Body of pancreas (tissue), 4 donors: ENCODE measurements at regions not wholly inside any gene's neighbourhood (a gene's known extent, or its start where the extent isn't known, plus 50 kb on each side); places are given as distances from the start of the nearest gene placed in this dataset.

ENCODE experiments used
- POLR2A ChIP-seq, 3 donors: fragments of 450-650 bp; IDR thresholded peaks; one replicate each; pipeline ENCODE4 v1.6.1; 2016; ENCODE audit warnings: antibody characterized with exemption in 3 of 3, mild to moderate bottlenecking in 2 of 3
- TF ChIP-seq, protein P1 (sequence below), 7 experiments: fragments of 450-650 bp in 4 of 7; fragments of 200-600 bp in 3 of 7; sonication (generic) in 3 of 7; IDR thresholded peaks; one replicate each; pipeline ENCODE4 v1.5.1; 2016 to 2019; ENCODE audit warnings: antibody characterized with exemption in 7 of 7

DNA sequence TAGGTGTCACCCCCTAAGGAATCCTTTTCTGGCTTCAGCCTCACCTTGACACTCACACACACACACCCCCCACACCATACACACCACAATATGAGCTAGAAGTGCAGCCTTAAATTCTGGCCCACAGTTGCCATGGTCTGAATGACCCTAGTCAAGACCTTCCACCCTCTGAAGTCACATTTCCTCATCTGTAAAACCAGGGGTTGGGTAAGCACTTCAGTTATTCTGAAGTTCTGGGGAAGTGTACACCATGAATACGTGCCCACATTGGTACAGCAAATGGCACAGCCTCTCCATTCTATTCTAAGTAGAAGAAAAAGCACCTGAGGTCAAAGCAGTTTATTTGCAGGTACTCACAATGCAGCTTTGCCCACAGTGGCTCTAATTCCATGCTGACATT is 372.8 kb upstream of the KLF4 start:
- TF ChIP-seq, protein P1, sequence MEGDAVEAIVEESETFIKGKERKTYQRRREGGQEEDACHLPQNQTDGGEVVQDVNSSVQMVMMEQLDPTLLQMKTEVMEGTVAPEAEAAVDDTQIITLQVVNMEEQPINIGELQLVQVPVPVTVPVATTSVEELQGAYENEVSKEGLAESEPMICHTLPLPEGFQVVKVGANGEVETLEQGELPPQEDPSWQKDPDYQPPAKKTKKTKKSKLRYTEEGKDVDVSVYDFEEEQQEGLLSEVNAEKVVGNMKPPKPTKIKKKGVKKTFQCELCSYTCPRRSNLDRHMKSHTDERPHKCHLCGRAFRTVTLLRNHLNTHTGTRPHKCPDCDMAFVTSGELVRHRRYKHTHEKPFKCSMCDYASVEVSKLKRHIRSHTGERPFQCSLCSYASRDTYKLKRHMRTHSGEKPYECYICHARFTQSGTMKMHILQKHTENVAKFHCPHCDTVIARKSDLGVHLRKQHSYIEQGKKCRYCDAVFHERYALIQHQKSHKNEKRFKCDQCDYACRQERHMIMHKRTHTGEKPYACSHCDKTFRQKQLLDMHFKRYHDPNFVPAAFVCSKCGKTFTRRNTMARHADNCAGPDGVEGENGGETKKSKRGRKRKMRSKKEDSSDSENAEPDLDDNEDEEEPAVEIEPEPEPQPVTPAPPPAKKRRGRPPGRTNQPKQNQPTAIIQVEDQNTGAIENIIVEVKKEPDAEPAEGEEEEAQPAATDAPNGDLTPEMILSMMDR (IDR thresholded peaks at IDR 0.05): no peak
- no peak for TF ChIP-seq POLR2A (IDR thresholded peaks at IDR 0.05)
